Ovary (tissue), 7 donors: ENCODE measurements at regions not wholly inside any gene's neighbourhood (a gene's known extent, or its start where the extent isn't known, plus 50 kb on each side); places are given as distances from the start of the nearest gene placed in this dataset.

Source experiments
- DNase-seq, 5 donors: peaks; one replicate each; pipeline ENCODE4 v3.0.0-alpha.2; 2019 to 2020
- H3K27ac ChIP-seq, 2 donors: fragments of 200-600 bp; one replicate each; pipeline versions ENCODE4 v1.5.1 to v1.8.0; 2019 to 2022
- H3K27me3 ChIP-seq: fragments of 200-600 bp; one replicate; pipeline ENCODE4 v1.8.0; 2022
- H3K36me3 ChIP-seq: fragments of 200-600 bp; sonication (generic); one replicate; pipeline ENCODE4 v1.5.1; 2019
- H3K4me1 ChIP-seq: one replicate; pipeline ENCODE4 v1.8.1; 2013; ENCODE audit warnings: mild to moderate bottlenecking, moderate library complexity; ENCODE audit not compliant: insufficient read depth
- H3K4me3 ChIP-seq: fragments of 200-600 bp; sonication (generic); one replicate; pipeline ENCODE4 v1.5.1; 2017
- H3K9me3 ChIP-seq, 2 donors: fragments of 200-600 bp in 1 of 2; sonication (generic) in 1 of 2; one replicate each; pipeline versions ENCODE4 v1.5.1 to v1.8.1; 2013 to 2019; ENCODE audit warnings: mild to moderate bottlenecking in 1 of 2, moderate library complexity in 1 of 2
- CTCF ChIP-seq, 3 donors: fragments of 450-650 bp in 2 of 3; fragments of 200-600 bp in 1 of 3; IDR thresholded peaks; one replicate each; pipeline versions ENCODE4 v1.5.1 to v1.8.0; 2016 to 2022; ENCODE audit warnings: antibody characterized with exemption in 3 of 3, mild to moderate bottlenecking in 1 of 3
- EP300 ChIP-seq: sonication (generic); formaldehyde crosslinking; IDR thresholded peaks from one replicate; pipeline ENCODE4 v1.6.1; 2017; ENCODE audit warnings: antibody characterized with exemption
- POLR2A ChIP-seq: fragments of 450-650 bp; IDR thresholded peaks from one replicate; pipeline ENCODE4 v1.6.1; 2017; ENCODE audit warnings: antibody characterized with exemption, mild to moderate bottlenecking, moderate library complexity
- WGBS, 3 donors: extraction: QIAGEN DNeasy Blood & Tissue Kit in 1 of 3; methylation state at CpG; one replicate each; pipeline versions ENCODE4 v1.1.5 to v1.1.7; 2013 to 2017; 5-methylcytosine and 5-hydroxymethylcytosine counted together
- intact Hi-C, 4 donors: fragments of 100-400 bp; cut with DNase I; formaldehyde crosslinking; loops; one replicate each; pipeline versions ENCODE4 v1.11.0 to v1.15.1; 2022 to 2023
- donor health status: DM: no; HTN: no; CAD: no; lungs with moderate emphysema.
- donor health status: DM: no; HTN: no; CAD: no.
- donor health status: Bipolar disorder and iron deficiency.
- donor health status: DM: no; HTN: no; CAD: no.
- donor health status: DM: yes; HTN: yes; CAD: no.

GRCh38 chr6:56311061-56311460 lies 63.7 kb upstream of the COL21A1 start:
- H3K4me3 ChIP-seq, result no peak overlapping the region
- H3K27me3 ChIP-seq, result no peaks in the 10 kb centered on the region
- TF ChIP-seq CTCF (IDR thresholded peaks at IDR 0.05) (no peak), POLR2A (no peak), EP300 (no peak)
- H3K27ac ChIP-seq, result no peak overlapping the region
- H3K9me3 ChIP-seq, result no peaks in the 10 kb centered on the region
- DNase-seq, result no peak
- 11 to 15% (median 14%) methylated on average over 2 of the region's 2 CpGs for WGBS, 3 donors
- no peaks in the 10 kb centered on the region for H3K4me1 ChIP-seq
- intact Hi-C loops, result no loop called here
- H3K36me3 ChIP-seq, result no peaks in the 10 kb centered on the region

GRCh38 chr6:56310241-56310640 lies 62.9 kb upstream of the COL21A1 start:
- H3K4me3 ChIP-seq, result no peak overlapping the region
- intact Hi-C loops, result no loop called here
- WGBS, 3 donors, result 64 to 77% (median 71%) methylated on average over 1 of the region's 1 CpG

GRCh38 chr6:56299916-56300315 lies 52.5 kb upstream of the COL21A1 start:
- no peaks in the 10 kb centered on the region for H3K9me3 ChIP-seq
- TF ChIP-seq POLR2A (no peak), CTCF (IDR thresholded peaks at IDR 0.05) (no peak), EP300 (no peak)
- intact Hi-C loops, result loop anchor here in 1 of 4 donors (10.0 kb wide), 1 partner anchor 315 kb away; no protein-coding TSS in a partner anchor
- no peaks in the 10 kb centered on the region for H3K4me1 ChIP-seq
- WGBS, 3 donors, result 43 to 74% (median 47%) methylated on average over 1 of the region's 1 CpG
- no peak overlapping the region for H3K4me3 ChIP-seq
- no peak overlapping the region for H3K27ac ChIP-seq
- no peak for DNase-seq
- H3K27me3 ChIP-seq, result no peaks in the 10 kb centered on the region
- no peaks in the 10 kb centered on the region for H3K36me3 ChIP-seq

More at GRCh38 chr6:56310241-56310640, 62.9 kb upstream of the COL21A1 start:
- Histone ChIP-seq H3K9me3 (no peaks in the 10 kb centered on the region), H3K4me1 (no peaks in the 10 kb centered on the region), H3K27me3 (no peaks in the 10 kb centered on the region), H3K36me3 (no peaks in the 10 kb centered on the region), H3K27ac (no peak overlapping the region)
- DNase-seq, result no peak
- no peak for TF ChIP-seq EP300
- TF ChIP-seq POLR2A, result no peak
- no peak for TF ChIP-seq CTCF (IDR thresholded peaks at IDR 0.05)

- intact Hi-C loops, result loop anchor here in 1 of 4 donors (10.0 kb wide), 1 partner anchor 313 kb away; no protein-coding TSS in a partner anchor
- DNase-seq, result no peak
- 92 to 96% (median 93%) methylated on average over 2 of the region's 2 CpGs for WGBS, 3 donors
- peaks cover 2% of the 10 kb centered on the region for H3K4me1 ChIP-seq
- no peak overlapping the region for H3K27ac ChIP-seq
- no peaks in the 10 kb centered on the region for H3K9me3 ChIP-seq
- no peak overlapping the region for H3K4me3 ChIP-seq
- TF ChIP-seq CTCF (IDR thresholded peaks at IDR 0.05) (no peak), EP300 (no peak), POLR2A (no peak)
- no peaks in the 10 kb centered on the region for H3K36me3 ChIP-seq
- H3K27me3 ChIP-seq, result no peaks in the 10 kb centered on the region
Measured at GRCh38 chr6:56297022-56297989, 49.9 kb upstream of the COL21A1 start.
